Ishikawa (cell line): ENCODE measurements at regions not wholly inside any gene's neighbourhood (a gene's known extent, or its start where the extent isn't known, plus 50 kb on each side); places are given as distances from the start of the nearest gene placed in this dataset.

Experiments used
- CEBPB ChIP-seq: IDR thresholded peaks from 2 replicates; pipeline ENCODE4 v1.6.1; 2012
- CREB1 ChIP-seq: IDR thresholded peaks from 2 replicates; pipeline ENCODE4 v1.6.1; 2012; ENCODE audit warnings: low read depth
- EGR1 ChIP-seq: IDR thresholded peaks from 2 replicates; pipeline ENCODE4 v1.6.1; 2012
- EP300 ChIP-seq: IDR thresholded peaks from 2 replicates; pipeline ENCODE4 v1.6.1; 2012; ENCODE audit warnings: borderline replicate concordance
- FOXM1 ChIP-seq: IDR thresholded peaks from 2 replicates; pipeline ENCODE4 v1.6.1; 2012; ENCODE audit warnings: low read depth, borderline replicate concordance
- NFIC ChIP-seq: IDR thresholded peaks from 2 replicates; pipeline ENCODE4 v1.6.1; 2012
- RAD21 ChIP-seq: IDR thresholded peaks from 2 replicates; pipeline ENCODE4 v1.6.1; 2012; ENCODE audit warnings: low read depth
- TAF1 ChIP-seq: IDR thresholded peaks from 2 replicates; pipeline ENCODE4 v1.6.1; 2012; ENCODE audit warnings: low read depth, mild to moderate bottlenecking
- TCF12 ChIP-seq: IDR thresholded peaks from 2 replicates; pipeline ENCODE4 v1.6.1; 2012; ENCODE audit warnings: low read depth
- TEAD4 ChIP-seq: IDR thresholded peaks from 2 replicates; pipeline ENCODE4 v1.6.1; 2012
- YY1 ChIP-seq: IDR thresholded peaks from 2 replicates; pipeline ENCODE4 v1.6.1; 2012; ENCODE audit warnings: low read depth
- ZBTB7A ChIP-seq: IDR thresholded peaks from 2 replicates; pipeline ENCODE4 v1.6.1; 2012; ENCODE audit warnings: low read depth
- TF ChIP-seq, protein P1 (sequence below): IDR thresholded peaks from 2 replicates; pipeline ENCODE4 v1.6.1; 2012
- TF ChIP-seq, protein P2 (sequence below): IDR thresholded peaks from 2 replicates; pipeline ENCODE4 v1.6.1; 2012
- TF ChIP-seq, protein P3 (sequence below): IDR thresholded peaks from 2 replicates; pipeline ENCODE4 v1.6.1; 2012; ENCODE audit warnings: low read depth, mild to moderate bottlenecking

DNA sequence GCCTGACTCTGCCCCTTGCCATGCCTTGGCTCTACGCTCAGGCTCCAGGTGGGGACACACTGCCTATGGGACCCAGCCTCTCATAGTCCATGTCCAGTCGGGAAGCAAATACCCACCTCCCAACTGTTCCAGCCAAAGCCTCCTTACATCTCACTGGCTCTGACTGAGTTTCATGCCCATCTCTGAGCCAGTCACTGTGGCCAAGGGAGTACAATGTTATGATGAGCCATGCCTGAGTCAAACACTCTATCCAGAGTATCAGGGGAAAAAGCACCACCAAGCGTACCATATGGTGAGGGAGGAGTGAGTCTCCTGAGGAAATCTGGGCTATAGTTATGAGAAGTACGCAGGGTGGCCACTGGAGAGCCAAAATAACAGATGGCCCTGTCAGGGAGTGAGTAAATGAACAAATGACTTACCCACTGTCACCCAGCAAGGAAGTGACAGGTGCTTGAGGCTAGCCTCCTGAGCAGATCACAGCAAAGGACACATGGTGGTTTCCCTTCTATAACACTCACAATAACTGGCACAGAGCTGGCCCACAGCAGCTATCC is 236.6 kb upstream of the GJB5 start:
- TF ChIP-seq TAF1 (no peak), TEAD4 (no peak), CREB1 (no peak), EGR1 (no peak), FOXM1 (no peak), NFIC (no peak), YY1 (no peak), TCF12 (no peak), RAD21 (no peak), EP300 (no peak), ZBTB7A (no peak), CEBPB (no peak)
- TF ChIP-seq, protein P1, sequence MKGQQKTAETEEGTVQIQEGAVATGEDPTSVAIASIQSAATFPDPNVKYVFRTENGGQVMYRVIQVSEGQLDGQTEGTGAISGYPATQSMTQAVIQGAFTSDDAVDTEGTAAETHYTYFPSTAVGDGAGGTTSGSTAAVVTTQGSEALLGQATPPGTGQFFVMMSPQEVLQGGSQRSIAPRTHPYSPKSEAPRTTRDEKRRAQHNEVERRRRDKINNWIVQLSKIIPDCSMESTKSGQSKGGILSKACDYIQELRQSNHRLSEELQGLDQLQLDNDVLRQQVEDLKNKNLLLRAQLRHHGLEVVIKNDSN = no peak
- TF ChIP-seq, protein P2, sequence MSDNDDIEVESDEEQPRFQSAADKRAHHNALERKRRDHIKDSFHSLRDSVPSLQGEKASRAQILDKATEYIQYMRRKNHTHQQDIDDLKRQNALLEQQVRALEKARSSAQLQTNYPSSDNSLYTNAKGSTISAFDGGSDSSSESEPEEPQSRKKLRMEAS = no peak
- TF ChIP-seq, protein P3, sequence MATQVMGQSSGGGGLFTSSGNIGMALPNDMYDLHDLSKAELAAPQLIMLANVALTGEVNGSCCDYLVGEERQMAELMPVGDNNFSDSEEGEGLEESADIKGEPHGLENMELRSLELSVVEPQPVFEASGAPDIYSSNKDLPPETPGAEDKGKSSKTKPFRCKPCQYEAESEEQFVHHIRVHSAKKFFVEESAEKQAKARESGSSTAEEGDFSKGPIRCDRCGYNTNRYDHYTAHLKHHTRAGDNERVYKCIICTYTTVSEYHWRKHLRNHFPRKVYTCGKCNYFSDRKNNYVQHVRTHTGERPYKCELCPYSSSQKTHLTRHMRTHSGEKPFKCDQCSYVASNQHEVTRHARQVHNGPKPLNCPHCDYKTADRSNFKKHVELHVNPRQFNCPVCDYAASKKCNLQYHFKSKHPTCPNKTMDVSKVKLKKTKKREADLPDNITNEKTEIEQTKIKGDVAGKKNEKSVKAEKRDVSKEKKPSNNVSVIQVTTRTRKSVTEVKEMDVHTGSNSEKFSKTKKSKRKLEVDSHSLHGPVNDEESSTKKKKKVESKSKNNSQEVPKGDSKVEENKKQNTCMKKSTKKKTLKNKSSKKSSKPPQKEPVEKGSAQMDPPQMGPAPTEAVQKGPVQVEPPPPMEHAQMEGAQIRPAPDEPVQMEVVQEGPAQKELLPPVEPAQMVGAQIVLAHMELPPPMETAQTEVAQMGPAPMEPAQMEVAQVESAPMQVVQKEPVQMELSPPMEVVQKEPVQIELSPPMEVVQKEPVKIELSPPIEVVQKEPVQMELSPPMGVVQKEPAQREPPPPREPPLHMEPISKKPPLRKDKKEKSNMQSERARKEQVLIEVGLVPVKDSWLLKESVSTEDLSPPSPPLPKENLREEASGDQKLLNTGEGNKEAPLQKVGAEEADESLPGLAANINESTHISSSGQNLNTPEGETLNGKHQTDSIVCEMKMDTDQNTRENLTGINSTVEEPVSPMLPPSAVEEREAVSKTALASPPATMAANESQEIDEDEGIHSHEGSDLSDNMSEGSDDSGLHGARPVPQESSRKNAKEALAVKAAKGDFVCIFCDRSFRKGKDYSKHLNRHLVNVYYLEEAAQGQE = no peak

DNA sequence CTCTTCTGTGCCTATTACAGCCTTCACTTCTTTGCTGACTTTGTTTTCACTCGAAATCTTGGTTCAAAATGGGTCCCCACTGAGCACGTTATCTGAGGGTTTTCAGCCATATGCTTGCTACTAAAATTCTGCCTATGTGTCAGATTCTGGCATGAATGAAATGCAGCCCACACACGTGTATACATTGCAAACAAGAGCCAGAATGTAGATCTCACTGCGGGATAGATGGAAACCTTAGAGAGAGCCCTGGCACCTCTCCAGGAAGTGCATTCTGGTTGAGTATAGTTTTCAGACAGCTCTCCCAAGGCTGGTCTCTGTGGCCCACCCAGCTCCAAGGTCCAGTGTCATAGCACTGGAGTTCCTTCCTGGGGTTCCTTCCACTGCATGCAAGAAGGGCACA is 234.7 kb upstream of the GJB5 start:
- TF ChIP-seq, protein P1 = no peak
- no peak for TF ChIP-seq TEAD4
- no peak for TF ChIP-seq RAD21
- TF ChIP-seq TCF12 = no peak
- no peak for TF ChIP-seq CEBPB
- TF ChIP-seq ZBTB7A = no peak
- TF ChIP-seq TAF1 = no peak
- TF ChIP-seq YY1 = no peak
- TF ChIP-seq FOXM1 = no peak

DNA sequence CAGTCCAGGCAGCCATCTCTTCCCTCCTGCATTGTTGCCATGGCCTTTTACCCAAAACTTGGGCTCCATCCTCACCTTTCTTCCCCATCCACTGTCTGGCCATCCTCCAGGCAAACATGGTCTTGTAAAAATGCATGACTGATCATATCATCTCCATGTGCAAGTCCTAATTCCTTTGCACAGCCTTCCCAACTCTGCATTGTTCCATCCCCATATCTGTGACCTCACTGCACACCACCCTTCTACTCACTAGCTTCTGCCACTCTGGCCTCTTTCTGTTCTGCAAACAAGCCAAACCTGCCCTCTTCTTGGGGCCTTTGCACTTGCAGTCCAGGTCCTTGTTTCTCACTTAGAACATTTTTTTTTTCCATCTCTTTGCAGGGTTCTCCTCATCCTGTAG is 230.1 kb upstream of the GJB5 start:
- TF ChIP-seq NFIC = no peak
- TF ChIP-seq TCF12 = no peak
- TF ChIP-seq, protein P2 = no peak
- no peak for TF ChIP-seq CREB1
- TF ChIP-seq, protein P1 = no peak
- no peak for TF ChIP-seq EGR1

DNA sequence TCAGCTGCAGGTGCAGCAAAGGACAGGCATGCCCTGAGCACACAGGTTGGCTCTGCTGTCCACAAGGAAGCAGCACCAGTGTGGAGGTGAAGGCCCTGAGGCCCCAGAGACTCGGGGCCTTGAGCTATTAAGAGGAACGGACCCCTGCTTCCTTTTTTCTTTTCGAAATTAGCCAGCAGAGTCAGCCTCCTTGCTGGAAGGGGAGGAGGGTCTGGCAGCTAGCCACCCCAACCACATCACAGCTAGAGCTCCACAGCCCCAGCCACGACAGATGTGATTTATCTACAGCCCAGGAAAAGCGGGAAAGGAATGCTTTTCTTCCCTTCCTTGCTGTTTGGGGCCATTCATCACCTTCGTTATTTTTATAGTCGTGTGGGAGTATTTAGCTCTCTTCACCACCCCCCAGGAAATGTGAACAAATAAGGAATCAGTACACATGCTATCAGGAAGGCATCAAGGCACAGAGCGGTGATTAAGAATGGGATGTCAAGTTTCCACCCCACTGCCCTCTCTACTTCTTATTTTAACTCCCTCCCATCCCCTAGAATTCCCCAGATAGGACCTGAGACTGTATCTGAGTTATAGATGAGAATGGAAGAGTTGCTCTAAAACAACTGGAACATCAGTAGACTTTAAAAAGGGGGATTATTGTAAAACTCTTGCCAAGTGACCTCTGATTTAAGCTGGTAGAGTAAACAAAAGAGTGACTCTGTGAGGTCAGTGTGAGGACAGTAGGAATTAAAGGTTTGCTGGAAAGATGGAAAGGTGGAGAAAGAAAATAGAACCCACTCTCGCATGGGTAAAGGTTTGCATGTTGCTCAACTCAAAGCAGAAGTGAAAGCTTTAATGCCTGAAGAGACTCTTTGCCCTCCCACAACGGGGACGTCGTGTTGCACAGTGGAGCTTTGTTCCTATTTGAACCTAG is 224.7 kb upstream of the GJB5 start:
- TF ChIP-seq NFIC (no peak), TCF12 (no peak), CREB1 (no peak), EGR1 (no peak), TEAD4 (no peak), TAF1 (no peak), CEBPB (no peak), EP300 (no peak), FOXM1 (no peak), YY1 (no peak), RAD21 (no peak), ZBTB7A (no peak)
- TF ChIP-seq, protein P3 = no peak
- TF ChIP-seq, protein P2 = no peak
- TF ChIP-seq, protein P1 = no peak
